K562 (cell line): ENCODE measurements at regions not wholly inside any gene's neighbourhood (a gene's known extent, or its start where the extent isn't known, plus 50 kb on each side); places are given as distances from the start of the nearest gene placed in this dataset.

Experiments used
- CREBBP ChIP-seq: IDR thresholded peaks from one replicate; pipeline ENCODE4 v1.6.1; 2012; ENCODE audit warnings: low read depth, mild to moderate bottlenecking, control low read depth, inconsistent platforms, low read length
- JUND ChIP-seq, 2 experiments: IDR thresholded peaks; 2 replicates in 1 of 2; 3 replicates in 1 of 2; pipeline ENCODE4 v1.6.1; 2011; ENCODE audit warnings: borderline replicate concordance in 2 of 2, low read depth in 2 of 2, low read length in 2 of 2, improper control_type of control experiment in 1 of 2, missing biosample characterization in 1 of 2, missing genetic modification characterization in 1 of 2, missing genetic modification reagents in 1 of 2
- KLF13 ChIP-seq: fragments of 450-650 bp; IDR thresholded peaks from 2 replicates; pipeline ENCODE4 v1.6.1; 2016; ENCODE audit warnings: missing genetic modification characterization, low read depth, mild to moderate bottlenecking, missing compliant biosample characterization, moderate library complexity, borderline replicate concordance
- LEF1 ChIP-seq: fragments of 450-650 bp; IDR thresholded peaks from 2 replicates; pipeline ENCODE4 v1.6.1; 2016; ENCODE audit warnings: mild to moderate bottlenecking
- MIER1 ChIP-seq: fragments of 450-650 bp; IDR thresholded peaks from 2 replicates; pipeline ENCODE4 v1.6.1; 2016; ENCODE audit warnings: antibody characterized with exemption, mild to moderate bottlenecking, low read depth
- MTF1 ChIP-seq: fragments of 250-450 bp; sonication (Bioruptor Pico); IDR thresholded peaks from 2 replicates; pipeline ENCODE4 v1.9.0; 2021; ENCODE audit warnings: moderate library complexity, mild to moderate bottlenecking, inconsistent platforms, borderline replicate concordance
- NFE2 ChIP-seq: IDR thresholded peaks from 2 replicates; pipeline ENCODE4 v1.6.1; 2014; ENCODE audit warnings: antibody characterized with exemption, low read depth
- NR4A1 ChIP-seq, 2 experiments: fragments of 250-450 bp in 1 of 2; fragments of 450-650 bp in 1 of 2; sonication (Bioruptor Pico) in 1 of 2; IDR thresholded peaks; 2 replicates each; pipeline versions ENCODE4 v1.4.0 to v1.6.1; 2016 to 2020; ENCODE audit warnings: mild to moderate bottlenecking in 2 of 2, missing compliant biosample characterization in 1 of 2, missing genetic modification characterization in 1 of 2, moderate library complexity in 1 of 2
- POLR2AphosphoS5 ChIP-seq: IDR thresholded peaks from 2 replicates; pipeline ENCODE4 v1.6.1; 2011; ENCODE audit warnings: mild to moderate bottlenecking, low read depth, low read length, moderate library complexity; ENCODE audit not compliant: control insufficient read depth, insufficient read depth
- SMAD3 ChIP-seq: fragments of 450-650 bp; formaldehyde crosslinking; conservative IDR thresholded peaks from 2 replicates; pipeline ENCODE4 v1.4.0; 2020; ENCODE audit warnings: mild to moderate bottlenecking
- TF ChIP-seq, protein P1 (sequence below): fragments of 250-450 bp; sonication (Bioruptor Pico); IDR thresholded peaks from 2 replicates; pipeline ENCODE4 v1.4.0; 2020; ENCODE audit warnings: mild to moderate bottlenecking, moderate library complexity
- TF ChIP-seq, protein P2 (sequence below), 2 experiments: fragments of 450-650 bp; IDR thresholded peaks; 2 replicates each; pipeline ENCODE4 v1.6.1; 2016; ENCODE audit warnings: mild to moderate bottlenecking in 2 of 2, borderline replicate concordance in 1 of 2, low read depth in 1 of 2, moderate library complexity in 1 of 2
- TF ChIP-seq, protein P3 (sequence below): fragments of 250-450 bp; sonication (Bioruptor Pico); IDR thresholded peaks from 2 replicates; pipeline ENCODE4 v1.6.1; 2021; ENCODE audit warnings: mild to moderate bottlenecking

DNA sequence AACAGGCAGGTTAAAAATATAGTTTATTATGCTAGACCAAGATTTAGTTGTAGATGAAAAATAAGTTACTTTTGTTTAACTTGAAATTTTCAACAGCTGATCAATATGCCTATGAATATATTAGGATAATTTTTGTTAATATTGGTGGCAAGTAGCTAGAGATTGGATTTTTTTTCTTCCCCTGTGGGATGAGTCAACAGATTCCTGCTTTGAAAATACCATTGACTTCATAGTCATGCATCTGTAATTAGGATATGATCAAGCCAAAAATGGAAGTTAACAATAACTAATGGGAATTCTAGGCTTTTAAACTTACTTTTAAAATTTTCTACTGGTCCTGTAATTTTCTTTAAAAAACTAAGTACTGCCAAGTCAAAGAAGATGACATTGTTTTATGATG is 211.7 kb downstream of the ZIC1 start:
- TF ChIP-seq NR4A1 (CRISPR knock-in tag; IDR thresholded peaks at IDR 0.05) (no peak), NR4A1 (tag; IDR thresholded peaks at IDR 0.05) (no peak), SMAD3 (no peak), MTF1 (no peak), POLR2AphosphoS5 (no peak), JUND (IDR thresholded peaks at IDR 0.05; ENCODE audit: borderline replicate concordance, low read depth, low read length) (no peak), JUND (tag; IDR thresholded peaks at IDR 0.05; ENCODE audit: borderline replicate concordance, low read depth, low read length) (no peak), NFE2 (no peak), KLF13 (tag) (no peak), CREBBP (no peak), LEF1 (no peak), MIER1 (no peak)
- TF ChIP-seq, protein P1, sequence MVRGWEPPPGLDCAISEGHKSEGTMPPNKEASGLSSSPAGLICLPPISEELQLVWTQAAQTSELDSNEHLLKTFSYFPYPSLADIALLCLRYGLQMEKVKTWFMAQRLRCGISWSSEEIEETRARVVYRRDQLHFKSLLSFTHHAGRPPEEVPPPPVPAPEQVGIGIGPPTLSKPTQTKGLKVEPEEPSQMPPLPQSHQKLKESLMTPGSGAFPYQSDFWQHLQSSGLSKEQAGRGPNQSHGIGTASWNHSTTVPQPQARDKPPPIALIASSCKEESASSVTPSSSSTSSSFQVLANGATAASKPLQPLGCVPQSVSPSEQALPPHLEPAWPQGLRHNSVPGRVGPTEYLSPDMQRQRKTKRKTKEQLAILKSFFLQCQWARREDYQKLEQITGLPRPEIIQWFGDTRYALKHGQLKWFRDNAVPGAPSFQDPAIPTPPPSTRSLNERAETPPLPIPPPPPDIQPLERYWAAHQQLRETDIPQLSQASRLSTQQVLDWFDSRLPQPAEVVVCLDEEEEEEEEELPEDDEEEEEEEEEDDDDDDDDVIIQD = no peak
- TF ChIP-seq, protein P2, sequence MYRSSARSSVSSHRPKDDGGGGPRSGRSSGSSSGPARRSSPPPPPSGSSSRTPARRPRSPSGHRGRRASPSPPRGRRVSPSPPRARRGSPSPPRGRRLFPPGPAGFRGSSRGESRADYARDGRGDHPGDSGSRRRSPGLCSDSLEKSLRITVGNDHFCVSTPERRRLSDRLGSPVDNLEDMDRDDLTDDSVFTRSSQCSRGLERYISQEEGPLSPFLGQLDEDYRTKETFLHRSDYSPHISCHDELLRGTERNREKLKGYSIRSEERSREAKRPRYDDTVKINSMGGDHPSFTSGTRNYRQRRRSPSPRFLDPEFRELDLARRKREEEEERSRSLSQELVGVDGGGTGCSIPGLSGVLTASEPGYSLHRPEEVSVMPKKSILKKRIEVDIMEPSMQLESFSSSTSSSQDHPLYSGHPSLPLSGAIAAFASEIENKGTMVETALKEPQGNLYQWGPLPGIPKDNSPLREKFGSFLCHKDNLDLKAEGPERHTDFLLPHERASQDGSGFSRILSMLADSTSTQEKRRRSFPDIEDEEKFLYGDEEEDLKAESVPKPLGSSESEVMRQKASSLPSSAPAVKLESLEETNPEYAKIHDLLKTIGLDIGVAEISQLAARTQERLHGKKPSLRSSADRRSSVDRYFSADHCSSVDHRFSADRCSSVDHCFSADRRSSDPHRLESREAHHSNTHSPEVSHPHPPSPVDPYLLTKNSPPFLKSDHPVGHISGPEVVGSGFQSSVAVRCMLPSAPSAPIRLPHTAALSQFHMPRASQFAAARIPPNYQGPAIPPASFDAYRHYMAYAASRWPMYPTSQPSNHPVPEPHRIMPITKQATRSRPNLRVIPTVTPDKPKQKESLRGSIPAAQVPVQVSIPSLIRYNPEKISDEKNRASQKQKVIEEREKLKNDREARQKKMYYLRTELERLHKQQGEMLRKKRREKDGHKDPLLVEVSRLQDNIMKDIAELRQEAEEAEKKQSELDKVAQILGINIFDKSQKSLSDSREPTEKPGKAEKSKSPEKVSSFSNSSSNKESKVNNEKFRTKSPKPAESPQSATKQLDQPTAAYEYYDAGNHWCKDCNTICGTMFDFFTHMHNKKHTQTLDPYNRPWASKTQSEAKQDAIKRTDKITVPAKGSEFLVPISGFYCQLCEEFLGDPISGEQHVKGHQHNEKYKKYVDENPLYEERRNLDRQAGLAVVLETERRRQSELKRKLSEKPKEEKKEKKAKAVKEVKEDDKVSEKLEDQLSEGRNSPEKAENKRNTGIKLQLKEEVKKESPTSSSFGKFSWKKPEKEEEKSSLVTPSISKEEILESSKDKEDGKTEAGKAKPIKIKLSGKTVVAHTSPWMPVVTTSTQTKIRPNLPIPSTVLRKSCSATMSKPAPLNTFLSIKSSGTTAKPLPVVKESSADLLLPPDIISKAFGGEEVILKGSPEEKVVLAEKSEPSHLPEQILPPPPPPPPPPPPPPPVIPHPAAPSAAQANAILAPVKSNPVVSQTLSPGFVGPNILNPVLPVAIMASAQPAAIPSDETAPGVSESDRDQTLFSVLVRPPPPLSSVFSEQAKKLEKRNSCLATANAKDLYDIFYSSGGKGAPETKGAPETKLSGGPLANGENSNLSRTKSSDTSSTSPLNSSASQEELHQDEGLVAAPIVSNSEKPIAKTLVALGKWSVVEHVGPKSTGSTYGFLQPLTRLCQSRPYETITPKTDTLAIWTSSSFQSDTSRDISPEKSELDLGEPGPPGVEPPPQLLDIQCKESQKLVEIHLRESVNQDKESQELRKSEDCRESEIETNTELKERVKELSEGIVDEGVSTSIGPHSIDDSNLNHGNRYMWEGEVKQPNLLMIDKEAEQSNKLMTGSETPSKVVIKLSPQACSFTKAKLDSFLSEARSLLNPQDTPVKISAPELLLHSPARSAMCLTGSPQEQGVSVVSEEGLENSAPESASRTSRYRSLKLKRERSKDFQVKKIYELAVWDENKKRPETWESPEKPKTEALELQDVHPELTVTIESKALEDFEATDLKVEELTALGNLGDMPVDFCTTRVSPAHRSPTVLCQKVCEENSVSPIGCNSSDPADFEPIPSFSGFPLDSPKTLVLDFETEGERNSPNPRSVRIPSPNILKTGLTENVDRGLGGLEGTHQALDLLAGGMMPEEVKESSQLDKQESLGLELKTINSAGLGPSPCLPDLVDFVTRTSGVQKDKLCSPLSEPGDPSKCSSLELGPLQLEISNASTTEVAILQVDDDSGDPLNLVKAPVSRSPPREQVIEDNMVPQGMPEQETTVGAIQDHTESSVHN (IDR thresholded peaks at IDR 0.05; ENCODE audit: borderline replicate concordance in 1 of 2, low read depth in 1 of 2) = no peak
- TF ChIP-seq, protein P3, sequence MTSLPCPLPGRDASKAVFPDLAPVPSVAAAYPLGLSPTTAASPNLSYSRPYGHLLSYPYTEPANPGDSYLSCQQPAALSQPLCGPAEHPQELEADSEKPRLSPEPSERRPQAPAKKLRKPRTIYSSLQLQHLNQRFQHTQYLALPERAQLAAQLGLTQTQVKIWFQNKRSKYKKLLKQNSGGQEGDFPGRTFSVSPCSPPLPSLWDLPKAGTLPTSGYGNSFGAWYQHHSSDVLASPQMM = no peak
